ENCODE measurements at regions not wholly inside any gene's neighbourhood (a gene's known extent, or its start where the extent isn't known, plus 50 kb on each side); places are given as distances from the start of the nearest gene placed in this dataset.
"Not testable (repeated sequence)": the region's sequence is repeated elsewhere in the genome, so short reads cannot be mapped to it uniquely, and the experiment has no call there.

DNA sequence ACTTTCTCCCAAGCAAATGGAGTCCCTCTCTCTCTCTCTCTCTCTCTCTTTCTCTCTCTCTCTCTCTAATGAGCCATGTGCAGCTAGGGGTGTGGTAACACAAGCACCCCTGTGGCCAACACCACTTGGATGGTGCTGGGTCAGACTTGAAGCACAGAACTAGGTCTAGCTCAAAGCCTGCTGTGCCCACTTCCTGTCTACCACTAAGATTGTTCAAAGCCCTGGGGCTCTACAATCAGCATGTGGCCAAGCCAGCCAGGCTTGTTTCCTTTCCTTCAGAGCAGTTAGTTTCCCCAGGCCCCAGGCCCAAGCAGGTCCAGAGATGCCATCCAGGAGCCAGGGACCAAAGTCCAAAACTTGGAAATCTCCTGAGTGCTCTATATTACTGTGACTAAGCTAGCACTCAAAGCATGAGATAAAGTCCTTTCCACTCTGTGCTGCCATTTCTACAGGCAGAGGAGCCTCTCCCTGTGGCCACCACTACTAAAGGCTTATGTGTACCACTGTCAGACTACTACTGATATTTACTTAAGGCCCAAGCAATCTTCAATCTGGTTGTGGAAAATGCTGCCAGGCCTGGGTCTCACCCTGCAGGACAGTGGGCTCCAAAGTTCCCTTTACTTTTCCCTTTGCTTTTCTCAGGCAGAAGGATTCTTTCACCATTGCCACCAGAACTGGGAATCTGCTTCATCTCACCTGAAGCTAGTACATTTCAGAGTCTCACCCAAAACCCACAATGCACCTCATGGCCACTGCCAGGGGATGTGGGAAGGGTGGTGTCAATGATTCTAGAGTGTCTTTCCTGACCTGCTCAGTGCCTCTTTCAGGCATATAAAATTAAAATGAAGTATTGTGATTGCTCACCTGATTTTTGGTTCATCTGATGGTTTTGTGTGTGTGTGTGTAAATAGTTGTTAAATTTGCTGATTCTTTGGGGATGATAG is 999.5 kb downstream of the NCAM2 start:
- Histone ChIP-seq H3K4me1 (no peaks in the 10 kb centered on the region), H3K36me3 (no peaks in the 10 kb centered on the region), H3K27ac (no peak overlapping the region), H3K9ac (ENCODE audit: low read depth in 2 of 2, low read length in 2 of 2) (no peak overlapping the region), H3K27me3 (no peaks in the 10 kb centered on the region), H3K4me3 (no peak overlapping the region), H3K9me3 (no peaks in the 10 kb centered on the region)
- TF ChIP-seq, protein P1, sequence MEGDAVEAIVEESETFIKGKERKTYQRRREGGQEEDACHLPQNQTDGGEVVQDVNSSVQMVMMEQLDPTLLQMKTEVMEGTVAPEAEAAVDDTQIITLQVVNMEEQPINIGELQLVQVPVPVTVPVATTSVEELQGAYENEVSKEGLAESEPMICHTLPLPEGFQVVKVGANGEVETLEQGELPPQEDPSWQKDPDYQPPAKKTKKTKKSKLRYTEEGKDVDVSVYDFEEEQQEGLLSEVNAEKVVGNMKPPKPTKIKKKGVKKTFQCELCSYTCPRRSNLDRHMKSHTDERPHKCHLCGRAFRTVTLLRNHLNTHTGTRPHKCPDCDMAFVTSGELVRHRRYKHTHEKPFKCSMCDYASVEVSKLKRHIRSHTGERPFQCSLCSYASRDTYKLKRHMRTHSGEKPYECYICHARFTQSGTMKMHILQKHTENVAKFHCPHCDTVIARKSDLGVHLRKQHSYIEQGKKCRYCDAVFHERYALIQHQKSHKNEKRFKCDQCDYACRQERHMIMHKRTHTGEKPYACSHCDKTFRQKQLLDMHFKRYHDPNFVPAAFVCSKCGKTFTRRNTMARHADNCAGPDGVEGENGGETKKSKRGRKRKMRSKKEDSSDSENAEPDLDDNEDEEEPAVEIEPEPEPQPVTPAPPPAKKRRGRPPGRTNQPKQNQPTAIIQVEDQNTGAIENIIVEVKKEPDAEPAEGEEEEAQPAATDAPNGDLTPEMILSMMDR (IDR thresholded peaks at IDR 0.05): no peak
- intact Hi-C loops (cut with DNase I): no loop called here
- DNase-seq: no peak

DNA sequence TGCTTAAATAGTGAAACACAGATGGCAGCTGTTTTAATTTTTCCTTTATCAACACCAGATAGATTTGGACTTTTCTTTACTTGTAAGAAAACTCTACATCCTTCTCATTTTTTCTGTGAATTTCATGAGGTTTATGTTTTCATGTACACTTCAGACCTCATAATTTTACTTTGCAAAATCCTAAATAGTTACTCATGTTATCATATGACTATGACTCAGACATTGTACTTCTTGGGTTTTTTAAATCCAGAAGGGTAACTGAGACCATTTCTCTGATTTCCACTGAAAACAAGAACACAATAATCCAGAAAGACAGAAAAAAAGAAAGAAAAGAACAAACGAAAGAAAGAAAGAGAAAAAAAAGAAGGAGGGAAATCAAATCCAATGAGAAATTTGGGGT is 1021.6 kb downstream of the NCAM2 start:
- H3K27ac ChIP-seq: no peak overlapping the region
- DNase-seq: no peak
- no peaks in the 10 kb centered on the region for H3K27me3 ChIP-seq
- intact Hi-C loops (cut with DNase I): no loop called here
- H3K4me1 ChIP-seq: no peaks in the 10 kb centered on the region
- H3K9me3 ChIP-seq: no peaks in the 10 kb centered on the region
- H3K9ac ChIP-seq (ENCODE audit: low read depth in 2 of 2, low read length in 2 of 2): no peak overlapping the region
- no peak overlapping the region for H3K4me3 ChIP-seq
- no peaks in the 10 kb centered on the region for H3K36me3 ChIP-seq
- TF ChIP-seq, protein P1 (IDR thresholded peaks at IDR 0.05): no peak

DNA sequence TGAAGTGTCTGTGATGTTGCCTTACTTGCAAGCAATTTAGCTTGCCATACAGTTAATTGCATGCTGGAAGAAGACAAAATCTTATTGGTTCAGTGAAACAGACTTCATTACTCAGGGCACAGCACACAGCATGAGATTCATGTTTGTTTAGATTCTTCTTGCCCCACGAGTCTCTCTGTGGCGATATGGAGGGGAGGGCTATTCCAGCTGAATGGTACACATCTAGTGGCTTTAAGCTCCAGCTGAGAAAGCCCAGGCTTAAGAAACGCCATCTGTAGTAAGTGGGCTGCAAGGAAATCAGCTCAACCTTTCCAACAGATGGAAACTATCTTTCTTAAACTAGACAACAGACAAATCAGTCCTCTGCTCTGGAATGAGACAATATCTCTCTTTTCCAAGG is 1022.0 kb downstream of the NCAM2 start:
- no peaks in the 10 kb centered on the region for H3K9me3 ChIP-seq

DNA sequence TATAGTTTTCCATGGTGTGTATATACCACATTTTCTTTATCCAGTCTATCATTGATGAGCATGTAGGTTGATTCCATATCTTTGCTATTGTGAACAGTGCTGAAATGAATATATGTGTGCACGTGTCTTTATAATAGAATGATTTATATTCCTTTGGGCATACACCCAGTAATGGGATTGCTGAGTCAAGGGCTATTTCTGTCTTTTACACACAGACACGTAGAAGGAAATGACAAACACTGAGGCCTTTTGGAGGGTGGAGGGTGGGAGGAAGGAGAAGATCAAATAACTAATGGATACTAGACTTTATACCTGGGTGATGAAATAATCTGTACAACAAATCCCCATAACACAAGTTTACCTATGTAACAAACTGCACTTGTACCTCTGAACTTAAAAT is 1025.7 kb downstream of the NCAM2 start:
- DNase-seq: not testable (repeated sequence)

More for the DNA sequence above, 1022.0 kb downstream of the NCAM2 start:
- TF ChIP-seq, protein P1 (IDR thresholded peaks at IDR 0.05): no peak
- no peaks in the 10 kb centered on the region for H3K4me1 ChIP-seq
- H3K36me3 ChIP-seq: no peaks in the 10 kb centered on the region
- no peak overlapping the region for H3K27ac ChIP-seq
- intact Hi-C loops (cut with DNase I): no loop called here
- H3K4me3 ChIP-seq: no peak overlapping the region
- no peak for DNase-seq
- no peaks in the 10 kb centered on the region for H3K27me3 ChIP-seq
- H3K9ac ChIP-seq (ENCODE audit: low read depth in 2 of 2, low read length in 2 of 2): no peak overlapping the region

DNA sequence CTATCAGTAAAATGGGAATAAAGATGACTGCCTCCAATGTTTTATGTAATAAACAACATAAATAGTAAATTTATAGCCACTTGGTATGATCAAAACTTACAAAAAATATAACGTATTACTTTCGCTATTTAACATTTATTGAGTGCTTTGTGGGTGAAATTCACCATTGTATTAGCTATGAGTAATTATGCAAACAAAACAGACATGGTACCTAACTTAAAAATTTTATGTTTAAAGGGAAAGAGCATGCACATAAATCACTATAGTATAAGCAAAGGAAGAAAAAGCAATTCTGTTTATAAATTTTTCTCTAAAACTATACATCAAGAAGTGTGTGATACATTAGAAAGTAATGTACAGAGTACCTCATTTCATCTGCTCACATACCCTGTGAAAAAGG is 1046.2 kb downstream of the NCAM2 start:
- intact Hi-C loops (cut with DNase I): no loop called here
- TF ChIP-seq, protein P1 (IDR thresholded peaks at IDR 0.05): no peak
- H3K27ac ChIP-seq: no peak overlapping the region
- H3K9ac ChIP-seq (ENCODE audit: low read depth in 2 of 2, low read length in 2 of 2): no peak overlapping the region
- no peak overlapping the region for H3K4me3 ChIP-seq
- no peaks in the 10 kb centered on the region for H3K9me3 ChIP-seq
- DNase-seq: no peak
- no peaks in the 10 kb centered on the region for H3K4me1 ChIP-seq
- no peaks in the 10 kb centered on the region for H3K27me3 ChIP-seq
- no peaks in the 10 kb centered on the region for H3K36me3 ChIP-seq

More for the DNA sequence above, 1025.7 kb downstream of the NCAM2 start:
- H3K36me3 ChIP-seq; H3K27me3 ChIP-seq; H3K4me1 ChIP-seq; H3K9me3 ChIP-seq; H3K9ac ChIP-seq (ENCODE audit: low read depth in 2 of 2, low read length in 2 of 2); H3K4me3 ChIP-seq; intact Hi-C loops (cut with DNase I); H3K27ac ChIP-seq: not testable (repeated sequence)

DNA sequence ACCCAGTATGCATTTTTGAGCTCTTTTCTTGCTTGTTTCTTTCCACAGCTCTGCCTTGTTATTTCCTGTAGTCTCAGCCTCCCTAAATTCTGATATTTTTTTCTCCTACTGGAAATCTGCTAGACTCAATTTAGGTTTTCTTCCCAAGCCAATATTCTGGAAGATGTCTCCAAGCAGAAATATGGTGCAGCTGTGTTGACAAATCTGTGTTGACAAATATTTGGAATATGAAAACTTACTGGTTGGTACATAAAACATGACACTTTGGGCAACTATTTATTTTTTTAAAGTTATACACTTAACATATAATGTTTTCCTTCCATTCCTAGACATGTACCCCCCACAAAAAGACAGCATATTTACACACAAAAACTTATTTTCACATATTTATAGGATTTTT is 1048.4 kb downstream of the NCAM2 start:
- no peak overlapping the region for H3K27ac ChIP-seq
- H3K36me3 ChIP-seq: no peaks in the 10 kb centered on the region
- no peaks in the 10 kb centered on the region for H3K4me1 ChIP-seq
- no peak overlapping the region for H3K9ac ChIP-seq (ENCODE audit: low read depth in 2 of 2, low read length in 2 of 2)
- intact Hi-C loops (cut with DNase I): no loop called here
- no peak for DNase-seq
- TF ChIP-seq, protein P1 (IDR thresholded peaks at IDR 0.05): no peak
- H3K4me3 ChIP-seq: no peak overlapping the region
- no peaks in the 10 kb centered on the region for H3K27me3 ChIP-seq
- H3K9me3 ChIP-seq: no peaks in the 10 kb centered on the region
